ENCODE measurements at regions not wholly inside any gene's neighbourhood (a gene's known extent, or its start where the extent isn't known, plus 50 kb on each side); places are given as distances from the start of the nearest gene placed in this dataset.

DNA sequence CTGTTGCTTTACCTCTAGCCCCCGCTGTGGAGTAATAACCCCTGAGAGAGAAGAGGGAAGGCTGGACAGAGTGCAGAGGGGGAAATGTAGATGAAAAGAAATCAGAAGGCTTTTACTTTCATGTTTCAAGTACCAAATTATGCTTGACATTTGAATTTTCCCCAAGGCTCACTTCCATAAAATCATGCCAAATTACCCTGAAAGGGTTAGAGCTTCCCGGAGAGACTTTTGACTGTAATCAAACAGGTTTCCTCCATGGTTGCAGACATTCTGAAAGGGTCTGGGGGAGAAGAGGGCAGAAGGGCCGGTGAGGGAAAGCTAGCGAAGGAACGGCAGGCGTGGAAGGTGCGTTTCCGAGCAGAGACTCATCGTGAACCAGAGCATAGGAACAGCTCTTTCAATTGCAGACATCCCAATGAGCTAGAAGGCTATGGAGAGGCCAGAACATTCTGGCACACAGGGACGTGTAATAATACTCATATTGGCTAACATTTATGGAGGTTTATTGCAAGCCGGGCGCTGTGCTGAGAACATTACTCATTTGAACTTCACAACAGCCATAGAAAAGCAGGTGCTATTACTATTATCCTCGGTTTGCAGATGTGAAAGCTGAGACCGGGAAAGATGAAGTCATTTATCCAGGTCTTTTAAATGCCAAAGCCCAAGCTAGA, 620.8 kb upstream of the AUTS2 start:
- DNase-seq (ENCODE audit: extremely low read depth, low read depth): no peak

DNA sequence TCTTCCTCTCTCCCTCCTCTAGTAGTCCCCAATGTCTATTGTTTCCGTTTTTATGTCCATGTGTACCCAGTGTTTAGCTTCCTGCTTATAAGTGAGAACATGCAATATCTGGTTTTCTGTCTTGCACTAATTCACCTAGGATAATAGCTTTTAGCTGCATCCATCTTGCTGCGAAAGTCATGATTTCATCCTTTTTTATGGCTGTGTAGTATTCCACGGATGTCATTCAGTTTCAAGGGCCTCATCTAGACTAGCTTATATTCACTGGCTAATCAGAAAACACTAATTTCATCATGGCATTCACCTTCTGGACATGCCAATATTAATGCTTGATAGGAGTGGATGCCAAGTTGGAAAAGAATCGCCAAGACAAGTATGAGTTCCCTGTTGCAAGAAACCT, 619.6 kb upstream of the AUTS2 start:
- DNase-seq (ENCODE audit: extremely low read depth, low read depth): no peak

DNA sequence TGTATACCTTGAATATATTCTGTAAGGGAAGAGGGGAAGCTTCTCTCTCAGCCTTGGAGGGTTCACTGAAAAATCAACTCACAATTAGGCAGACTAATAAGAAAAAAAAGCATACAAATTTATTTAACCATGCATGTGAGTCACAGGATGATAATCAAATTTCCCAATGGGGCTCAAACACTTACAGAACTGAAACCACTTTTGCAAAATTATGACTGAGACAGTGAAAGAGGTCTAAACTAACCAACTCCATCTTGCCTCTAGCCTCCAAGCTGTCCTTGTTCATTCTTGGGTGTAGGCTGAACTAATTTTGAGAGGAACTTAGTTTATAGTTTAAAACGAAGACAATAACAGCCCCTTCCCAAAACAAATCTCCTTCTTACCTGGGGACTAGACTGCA, 618.3 kb upstream of the AUTS2 start:
- no peak for DNase-seq (ENCODE audit: extremely low read depth, low read depth)

DNA sequence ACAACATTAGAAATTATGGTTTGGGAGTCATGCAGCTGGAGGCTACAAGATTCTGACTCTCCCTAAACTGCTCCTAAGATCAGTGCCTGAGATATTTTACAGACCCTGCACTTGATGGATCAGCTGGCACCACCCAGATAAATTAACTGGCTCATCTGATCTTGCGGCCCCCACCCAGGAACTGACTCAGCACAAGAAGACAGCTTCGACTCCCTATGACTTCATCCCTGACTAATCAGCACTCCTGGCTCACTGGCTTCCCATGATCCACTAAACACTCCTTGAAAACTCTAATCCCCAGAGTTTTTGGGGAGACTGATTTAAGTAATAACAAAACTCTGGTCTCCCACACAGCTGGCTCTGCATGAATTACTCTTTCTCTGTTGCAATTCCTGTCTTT, 617.8 kb upstream of the AUTS2 start:
- DNase-seq (ENCODE audit: extremely low read depth, low read depth): peak; percentile 32

DNA sequence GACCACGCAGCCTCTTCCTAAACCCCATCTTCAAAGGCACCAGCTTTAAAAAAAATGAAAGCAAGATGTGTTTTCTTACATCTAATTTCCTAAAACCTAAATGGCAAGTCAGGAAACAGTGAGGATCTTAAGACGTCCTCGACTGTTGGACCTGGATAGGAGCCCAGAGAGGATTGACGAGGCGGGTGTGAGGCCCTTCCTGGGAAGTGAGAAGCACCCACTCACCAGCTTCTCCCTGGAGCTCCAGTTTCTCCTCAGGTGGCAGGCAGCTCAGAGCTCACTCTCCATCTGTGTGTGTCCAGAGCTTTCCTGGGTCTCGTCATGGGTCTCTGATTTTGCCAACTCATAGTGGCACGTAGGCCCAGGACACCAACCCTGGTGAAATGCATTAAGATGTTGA, 614.0 kb upstream of the AUTS2 start:
- DNase-seq (ENCODE audit: extremely low read depth, low read depth): no peak

DNA sequence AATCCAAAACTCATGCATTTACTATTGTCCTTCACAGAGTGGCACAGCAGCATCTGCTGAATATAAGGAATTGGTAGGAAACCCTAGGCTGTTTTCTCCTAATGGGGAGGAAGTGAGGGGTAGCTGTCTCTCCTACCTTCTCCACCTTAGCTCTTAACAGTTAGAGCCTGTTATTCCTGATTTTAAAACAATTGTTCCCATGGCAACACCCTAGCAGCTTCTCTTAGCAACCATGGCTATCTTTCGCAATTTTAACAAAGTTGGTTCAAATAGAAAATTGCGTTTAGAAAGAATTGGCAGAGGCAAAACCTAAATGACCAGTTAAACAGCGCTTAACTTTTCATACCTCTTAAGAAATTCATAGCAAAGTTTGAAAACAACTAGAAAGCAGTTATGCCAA, 603.4 kb upstream of the AUTS2 start:
- DNase-seq (ENCODE audit: extremely low read depth, low read depth): no peak

DNA sequence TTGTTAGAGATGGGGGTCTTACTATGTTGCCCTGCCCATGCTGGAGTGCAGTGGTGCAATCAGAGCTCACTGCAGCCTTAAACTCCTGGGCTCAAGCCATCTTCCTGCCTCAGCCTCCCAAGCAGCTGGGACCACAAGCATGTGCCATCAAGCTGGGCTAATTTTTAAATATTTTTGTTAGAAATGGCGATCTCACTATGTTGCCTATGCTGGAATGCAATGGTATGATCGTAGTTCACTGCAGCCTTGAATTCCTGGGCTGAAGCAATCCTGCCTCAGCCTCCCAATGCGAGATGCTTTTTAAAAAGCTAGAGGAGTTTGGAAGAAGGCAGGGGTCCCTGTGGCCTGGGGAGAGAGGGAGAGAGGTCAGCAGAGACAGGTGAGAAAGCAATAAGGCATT, 600.1 kb upstream of the AUTS2 start:
- DNase-seq (ENCODE audit: extremely low read depth, low read depth): no peak

DNA sequence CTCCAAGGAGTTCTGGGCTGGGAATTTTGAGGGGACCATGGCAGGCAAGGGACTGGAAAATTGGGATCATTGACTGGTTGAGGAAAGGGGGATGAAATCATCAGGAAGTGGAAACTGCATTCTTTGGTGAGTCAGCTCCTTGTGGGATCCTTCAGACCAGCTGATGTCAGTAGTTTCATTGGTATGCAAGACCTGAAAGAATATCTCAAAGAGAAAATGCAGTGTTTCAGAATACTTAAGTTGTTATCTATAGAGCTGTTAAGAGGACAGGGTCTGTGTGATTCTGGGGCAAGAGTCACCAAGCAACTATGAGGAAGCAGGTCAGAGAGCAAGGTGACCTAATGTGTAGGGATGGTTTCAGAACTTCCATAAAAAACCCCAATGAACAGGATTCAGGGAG, 595.9 kb upstream of the AUTS2 start:
- peak; percentile 11 for DNase-seq (ENCODE audit: extremely low read depth, low read depth)

DNA sequence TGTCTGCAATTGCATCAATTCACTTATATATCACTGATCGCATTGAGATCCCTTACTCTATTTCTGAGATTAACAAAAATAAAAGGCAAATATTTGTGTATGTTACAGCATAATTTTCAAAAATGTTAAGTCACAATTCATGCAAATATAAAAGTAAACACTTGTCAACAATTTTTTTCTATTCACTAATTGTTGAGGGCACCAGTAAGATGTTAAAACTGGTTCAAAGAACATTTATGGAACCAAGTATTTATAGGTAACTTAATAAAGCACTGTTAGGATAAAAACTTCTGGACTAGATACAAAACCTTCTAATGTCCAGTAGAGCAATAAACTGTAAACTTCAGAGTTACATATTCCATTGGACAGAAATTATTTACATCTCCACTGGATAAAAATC, 586.1 kb upstream of the AUTS2 start:
- DNase-seq (ENCODE audit: extremely low read depth, low read depth): no peak

DNA sequence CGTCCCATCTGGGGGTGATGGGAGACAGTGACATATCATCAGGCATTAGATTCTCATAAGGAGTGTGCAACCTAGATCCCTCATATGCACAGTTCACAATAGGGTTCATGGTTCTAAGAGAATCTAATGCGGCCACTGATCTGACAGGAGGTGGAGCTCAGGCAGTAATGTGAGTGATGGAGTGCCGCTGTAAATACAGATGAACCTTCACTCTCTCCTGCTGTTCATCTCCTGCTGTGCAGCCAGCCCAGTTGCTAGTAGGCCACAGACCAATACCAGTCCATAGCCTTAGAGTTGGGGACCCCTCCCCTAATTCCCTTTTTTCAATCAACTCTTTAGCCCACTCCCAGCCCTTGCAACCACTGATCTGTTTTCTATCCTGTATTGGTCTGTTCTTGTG, 581.1 kb upstream of the AUTS2 start:
- DNase-seq (ENCODE audit: extremely low read depth, low read depth): no peak

DNA sequence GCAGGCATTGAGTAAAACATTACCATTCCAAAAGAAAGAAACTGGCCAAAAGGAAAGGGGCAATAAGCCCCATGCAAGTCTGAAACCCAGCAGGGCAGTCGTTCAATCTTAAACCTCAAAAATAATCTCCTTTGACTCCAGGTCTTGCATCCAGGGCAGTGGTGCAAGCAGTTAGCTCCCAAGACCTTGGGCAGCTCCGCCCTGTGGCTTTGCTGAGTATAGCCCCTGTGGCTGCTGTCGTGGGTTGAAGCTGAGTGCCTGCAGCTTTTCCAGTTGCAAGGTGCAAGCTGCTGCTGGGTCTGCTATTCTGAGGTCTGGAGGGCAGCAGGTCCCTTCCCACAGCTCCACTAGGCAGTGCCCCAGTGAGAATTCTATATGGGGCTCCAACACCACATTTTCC, 580.1 kb upstream of the AUTS2 start:
- DNase-seq (ENCODE audit: extremely low read depth, low read depth): no peak

DNA sequence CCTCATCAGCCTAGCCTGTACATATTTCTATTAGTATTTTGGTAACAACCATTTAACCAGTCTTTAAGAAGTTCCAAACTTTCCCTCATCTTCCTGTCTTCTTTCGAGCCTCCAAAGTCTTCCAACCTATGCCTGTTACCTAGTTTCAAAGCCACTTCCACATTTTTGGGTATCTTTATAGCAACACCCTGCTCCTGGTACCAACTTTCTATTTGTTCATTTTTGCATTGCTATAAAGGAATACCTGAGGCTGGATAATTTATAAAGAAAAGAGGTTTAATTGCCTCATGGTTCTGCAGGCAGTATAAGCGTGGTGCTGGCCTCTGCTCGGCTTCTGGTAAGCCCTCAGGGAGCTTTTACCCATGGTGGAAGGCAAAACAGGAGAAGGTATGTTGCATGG, 578.8 kb upstream of the AUTS2 start:
- DNase-seq (ENCODE audit: extremely low read depth, low read depth): no peak

DNA sequence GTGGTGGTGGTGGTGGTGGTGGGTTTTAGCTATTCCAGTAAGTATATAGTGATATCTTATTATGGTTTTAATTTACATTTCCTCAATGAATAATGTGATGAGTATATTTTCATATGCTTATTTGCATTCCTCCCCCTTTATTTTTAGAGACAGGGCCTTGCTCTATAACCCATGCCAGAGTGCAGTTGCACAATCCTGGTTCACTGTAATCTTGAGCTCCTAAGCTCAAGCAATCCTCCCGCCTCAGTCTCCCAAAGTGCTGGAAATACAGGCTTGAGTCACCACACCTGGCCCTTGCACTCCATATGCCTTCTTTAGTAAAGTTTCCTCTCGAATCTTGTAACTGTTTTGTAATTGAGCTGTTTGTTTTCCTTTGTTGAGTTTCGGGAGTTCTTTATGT, 577.7 kb upstream of the AUTS2 start:
- no peak for DNase-seq (ENCODE audit: extremely low read depth, low read depth)

DNA sequence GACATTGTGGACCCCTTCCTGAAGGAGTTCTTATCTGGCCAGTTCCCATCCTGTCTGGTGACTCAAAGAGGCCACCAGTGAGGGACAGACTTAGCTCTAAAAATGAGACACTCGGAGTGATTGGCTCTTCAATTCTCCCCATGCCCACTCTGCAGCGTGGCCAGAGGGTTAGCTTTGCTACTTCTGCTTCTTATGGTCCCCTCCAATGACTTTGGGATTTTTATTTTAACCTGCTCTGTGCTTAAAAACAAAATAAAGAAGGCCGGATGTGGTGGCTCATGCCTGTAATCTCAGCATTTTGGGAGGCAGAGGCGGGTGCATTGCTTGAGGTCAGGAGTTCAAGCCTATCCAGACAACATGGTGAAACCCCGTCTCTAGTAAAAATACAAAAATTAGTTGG, 573.0 kb upstream of the AUTS2 start:
- no peak for DNase-seq (ENCODE audit: extremely low read depth, low read depth)

DNA sequence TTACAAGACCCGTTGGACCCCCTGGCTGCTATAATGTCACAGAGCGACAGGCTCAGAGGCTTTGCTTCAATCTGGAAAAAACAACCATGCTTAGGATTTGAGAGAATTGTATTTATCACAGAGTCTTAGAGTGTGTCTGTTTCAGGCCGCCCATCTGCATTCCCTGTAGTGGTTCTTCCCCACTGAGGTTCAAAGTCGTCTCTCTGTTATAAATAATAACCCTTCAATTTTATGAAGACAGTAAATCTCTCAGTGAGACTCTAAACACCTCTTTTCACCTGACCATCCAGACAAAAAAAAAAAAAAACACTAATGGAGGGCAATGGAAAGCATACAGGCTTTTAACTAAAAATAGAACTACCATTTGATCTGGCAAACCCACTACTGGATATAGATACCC, 565.4 kb upstream of the AUTS2 start:
- no peak for DNase-seq (ENCODE audit: extremely low read depth, low read depth)

DNA sequence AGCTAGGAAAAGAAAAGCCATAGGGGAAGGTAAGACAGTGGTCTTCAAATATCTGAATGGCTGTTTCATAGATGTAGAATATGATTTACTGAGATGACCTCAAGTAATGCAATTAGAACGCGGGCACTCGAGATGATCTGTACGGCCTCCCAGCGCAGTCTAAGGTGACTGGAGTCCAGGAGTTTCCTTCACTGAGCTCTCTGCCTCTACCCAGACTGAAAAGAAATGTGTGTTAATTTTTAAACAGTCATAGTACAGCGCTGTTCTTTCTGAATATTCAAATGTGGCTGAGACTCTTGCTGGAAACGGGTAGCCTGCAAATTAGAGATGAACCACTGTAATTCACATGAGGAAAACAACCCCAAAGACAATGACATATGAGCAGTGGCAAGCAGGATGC, 562.4 kb upstream of the AUTS2 start:
- no peak for DNase-seq (ENCODE audit: extremely low read depth, low read depth)

DNA sequence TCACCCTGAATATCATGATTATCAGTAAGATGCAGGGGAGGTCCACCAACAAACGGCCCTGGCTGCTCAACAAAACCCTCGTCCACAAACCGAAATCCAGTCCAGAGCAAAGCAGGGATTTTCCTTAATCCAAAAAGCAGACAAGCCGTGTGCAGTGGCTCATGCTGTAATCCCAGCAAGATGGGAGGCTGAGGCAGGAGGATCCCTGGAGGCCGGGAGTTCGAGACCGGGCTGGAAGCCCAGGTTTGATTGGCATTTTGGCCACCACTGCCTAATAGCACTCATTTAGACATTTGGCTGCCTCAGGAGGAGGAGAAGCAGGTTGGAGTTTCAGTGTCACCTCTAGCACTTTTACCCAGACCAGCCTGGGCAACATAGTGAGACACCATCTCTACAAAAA, 562.0 kb upstream of the AUTS2 start:
- DNase-seq (ENCODE audit: extremely low read depth, low read depth): no peak

DNA sequence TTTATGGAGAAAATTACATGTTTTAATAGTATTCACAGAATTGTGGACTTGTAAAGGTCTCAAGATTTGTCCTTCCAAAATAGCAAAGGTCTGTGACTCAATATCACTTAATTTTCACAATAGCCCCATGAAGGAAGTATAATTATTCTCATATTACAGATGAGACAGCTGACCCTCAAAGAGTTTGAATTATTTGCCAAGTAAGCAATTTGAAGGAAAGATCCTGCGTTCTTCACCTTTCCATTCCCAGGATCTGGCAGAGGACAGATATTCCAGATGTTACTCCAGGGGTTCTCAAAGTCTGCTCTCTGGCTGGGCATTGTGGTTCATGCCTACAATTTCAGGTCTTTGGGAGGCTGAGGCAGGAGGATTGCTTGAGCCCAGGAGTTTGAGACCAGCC, 559.4 kb upstream of the AUTS2 start:
- no peak for DNase-seq (ENCODE audit: extremely low read depth, low read depth)

DNA sequence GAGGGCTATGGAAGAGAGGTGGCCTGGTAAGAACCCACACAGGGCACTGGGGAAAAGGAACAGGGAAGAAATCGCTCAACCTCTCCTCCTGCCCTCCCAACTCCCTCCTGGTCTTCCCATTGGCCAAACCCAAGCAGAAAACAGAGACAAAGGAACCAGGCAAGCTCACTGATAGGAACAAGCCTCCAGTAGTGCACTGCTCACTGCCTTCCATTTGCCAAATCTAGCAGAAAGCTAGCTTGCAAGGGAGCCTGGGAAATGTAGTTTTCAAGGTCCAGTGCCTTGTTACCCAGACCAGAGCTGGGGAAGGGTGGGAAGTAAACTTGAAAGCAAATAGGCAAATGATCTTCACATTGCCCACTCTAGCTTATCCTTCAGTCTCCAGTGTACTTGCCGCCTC, 556.1 kb upstream of the AUTS2 start:
- DNase-seq (ENCODE audit: extremely low read depth, low read depth): no peak

DNA sequence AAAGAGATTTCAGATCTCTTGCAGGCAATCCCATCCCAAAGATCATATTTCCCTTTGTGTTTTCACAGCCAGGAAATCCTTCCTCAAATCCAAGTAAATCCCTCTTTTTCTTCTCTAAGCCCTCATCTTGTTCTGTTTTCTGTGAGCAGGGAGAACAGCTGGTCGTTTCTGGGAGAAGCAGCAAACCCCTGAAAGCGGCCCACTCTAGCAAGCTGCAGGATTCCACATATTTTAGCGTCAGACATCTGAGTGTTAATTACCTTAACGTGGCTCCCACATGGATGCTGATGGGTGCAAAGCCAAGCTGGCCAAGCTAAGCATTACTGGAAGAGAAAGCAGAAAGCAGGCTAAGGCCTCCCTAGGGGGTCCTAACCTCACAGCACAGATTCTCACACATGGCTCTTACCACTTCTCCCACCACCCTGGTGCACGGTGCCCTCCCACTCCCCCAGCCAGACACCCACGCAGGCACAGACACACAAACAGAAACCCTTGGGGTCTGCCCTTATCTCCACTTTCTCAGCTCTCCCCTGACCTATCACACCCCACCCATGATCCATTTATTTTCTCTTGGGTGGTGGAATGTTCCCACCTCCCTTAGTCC, 551.0 kb upstream of the AUTS2 start:
- no peak for DNase-seq (ENCODE audit: extremely low read depth, low read depth)

DNA sequence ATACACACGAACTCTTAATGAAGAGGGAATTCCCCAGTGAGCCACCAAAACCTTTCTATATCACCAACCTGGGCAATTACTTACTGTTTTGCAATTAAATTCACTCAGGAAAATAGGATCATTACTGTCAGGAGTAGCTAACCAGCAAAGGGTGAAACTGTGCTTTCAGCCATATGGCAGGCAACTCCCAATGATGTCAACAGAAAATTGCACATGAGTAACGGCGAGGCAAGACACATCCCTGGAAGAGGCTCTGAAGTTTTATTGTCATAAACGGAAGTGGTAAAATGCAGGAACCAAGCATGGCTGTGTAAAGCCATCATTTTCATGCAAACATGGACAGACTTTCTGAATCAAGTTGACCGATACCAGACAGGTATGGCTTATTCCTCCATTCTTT, 548.9 kb upstream of the AUTS2 start:
- DNase-seq (ENCODE audit: extremely low read depth, low read depth): no peak

DNA sequence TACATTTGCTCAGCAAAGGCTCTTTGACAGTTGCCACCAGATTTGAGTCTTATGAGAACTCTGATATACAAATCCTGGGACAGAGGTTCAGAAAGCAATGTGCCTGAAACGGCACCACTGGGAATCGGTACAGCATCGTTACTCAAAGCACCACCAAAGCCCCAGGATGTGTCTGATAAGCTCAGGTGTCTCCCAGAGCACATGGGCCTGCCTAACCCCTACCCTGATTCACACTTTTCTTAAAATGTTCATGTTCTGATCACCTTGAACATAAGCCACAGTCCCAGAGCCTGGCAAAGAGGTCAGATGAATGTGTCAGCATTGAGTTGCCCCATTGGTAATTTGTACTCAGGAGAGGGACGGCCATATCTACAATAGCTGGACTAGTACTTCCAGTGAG, 545.8 kb upstream of the AUTS2 start:
- DNase-seq (ENCODE audit: extremely low read depth, low read depth): no peak

DNA sequence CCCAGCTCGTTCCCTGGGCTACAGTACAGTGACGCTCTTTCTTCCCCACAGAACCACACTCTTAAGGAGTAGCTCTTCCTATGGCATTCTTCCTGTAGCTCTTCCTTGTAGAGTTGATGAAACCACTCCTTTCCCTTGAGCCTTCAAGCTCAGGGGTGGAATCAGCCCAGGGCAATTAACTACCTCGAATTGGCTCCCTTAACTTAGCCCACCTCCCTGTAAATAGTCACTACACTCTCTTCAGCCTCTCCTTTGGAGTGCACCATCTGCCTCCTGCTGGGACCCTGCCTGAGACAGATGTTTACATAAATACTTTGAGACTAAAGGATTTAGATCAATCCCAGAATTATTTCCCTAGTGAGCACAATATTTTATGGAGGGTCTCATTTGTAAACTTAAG, 537.8 kb upstream of the AUTS2 start:
- no peak for DNase-seq (ENCODE audit: extremely low read depth, low read depth)

Measured in NCI-H460 (cell line).